Chondrocyte (in vitro differentiated cells): ENCODE measurements at regions not wholly inside any gene's neighbourhood (a gene's known extent, or its start where the extent isn't known, plus 50 kb on each side); places are given as distances from the start of the nearest gene placed in this dataset.

Source experiments
- DNase-seq: peaks from one replicate; pipeline ENCODE4 v3.0.0; 2021; ENCODE audit warnings: mixed read lengths, low spot score
- H3K27ac Mint-ChIP-seq: one replicate; pipeline ENCODE4 v1.8.0; 2021; ENCODE audit warnings: mild to moderate bottlenecking, moderate library complexity, mixed read lengths; ENCODE audit not compliant: unreplicated experiment
- H3K27me3 Mint-ChIP-seq: 2 replicates; pipeline ENCODE4 v1.8.0; 2021; ENCODE audit warnings: low read depth, mixed read lengths
- H3K36me3 Mint-ChIP-seq: 2 replicates; pipeline ENCODE4 v1.8.0; 2021; ENCODE audit warnings: low read depth, mixed read lengths
- H3K4me1 Mint-ChIP-seq: 2 replicates; pipeline ENCODE4 v1.8.0; 2021; ENCODE audit warnings: low read depth, mild to moderate bottlenecking, mixed read lengths
- H3K4me3 Mint-ChIP-seq: one replicate; pipeline ENCODE4 v1.8.0; 2021; ENCODE audit warnings: mild to moderate bottlenecking, moderate library complexity, mixed read lengths; ENCODE audit not compliant: unreplicated experiment
- H3K9me3 Mint-ChIP-seq: 2 replicates; pipeline ENCODE4 v1.8.0; 2021; ENCODE audit warnings: low read depth, mixed read lengths
- CTCF ChIP-seq: fragments of 200-600 bp; sonication (generic); IDR thresholded peaks from 2 replicates; pipeline ENCODE4 v1.5.0; 2021; ENCODE audit warnings: antibody characterized with exemption, mild to moderate bottlenecking, moderate library complexity

DNA sequence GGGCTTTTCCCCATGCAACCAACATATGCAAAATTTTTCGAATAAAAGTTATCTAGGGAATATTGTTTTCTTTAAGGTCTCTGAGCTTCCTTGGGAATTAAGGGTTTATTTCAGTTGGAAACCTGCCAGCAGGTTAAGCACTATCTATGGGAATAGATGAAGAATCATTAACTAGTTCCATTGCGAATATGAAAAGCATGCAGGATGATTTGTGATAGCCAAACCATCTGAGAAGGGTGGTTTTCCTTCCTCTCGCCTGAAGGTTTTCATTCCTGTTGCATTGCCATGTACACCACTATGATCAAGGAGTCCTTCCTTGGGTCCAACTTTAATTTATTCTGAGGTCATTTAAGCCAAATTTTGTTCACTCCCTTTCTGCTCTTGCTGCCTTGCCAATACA is 184.9 kb downstream of the NR2F2 start:
- Mint-ChIP-seq H3K27me3 (peaks cover 8% of the 10 kb centered on the region), H3K27ac (no peak overlapping the region)
- DNase-seq: no peak

DNA sequence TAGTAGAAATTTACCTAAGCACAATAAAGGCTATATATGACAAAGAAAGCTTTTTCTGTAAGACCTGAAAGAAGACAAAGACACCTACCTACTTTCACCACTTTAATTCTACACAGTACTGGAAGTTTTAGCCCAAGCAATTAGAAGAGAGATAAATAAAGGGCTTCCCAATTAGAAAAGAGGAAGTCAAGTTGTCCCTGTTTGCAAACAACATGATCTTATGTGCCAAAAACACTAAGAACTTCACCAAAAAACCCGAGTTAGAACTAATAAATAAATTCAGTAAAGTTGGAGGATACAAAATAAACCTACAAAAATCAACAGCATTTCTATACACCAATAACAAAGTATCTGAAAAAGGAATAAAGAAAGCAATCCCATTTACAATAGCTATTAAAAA is 190.9 kb downstream of the NR2F2 start:
- no peaks in the 10 kb centered on the region for H3K36me3 Mint-ChIP-seq
- no peak for DNase-seq
- no peak overlapping the region for H3K27ac Mint-ChIP-seq
- no peak overlapping the region for H3K4me3 Mint-ChIP-seq
- no peaks in the 10 kb centered on the region for H3K27me3 Mint-ChIP-seq
- H3K4me1 Mint-ChIP-seq: no peaks in the 10 kb centered on the region
- no peak for TF ChIP-seq CTCF
- H3K9me3 Mint-ChIP-seq: peaks cover 26% of the 10 kb centered on the region

More for the DNA sequence above, 184.9 kb downstream of the NR2F2 start:
- Mint-ChIP-seq H3K36me3 (no peaks in the 10 kb centered on the region), H3K4me1 (no peaks in the 10 kb centered on the region), H3K4me3 (no peak overlapping the region), H3K9me3 (peaks cover 8% of the 10 kb centered on the region)
- no peak for TF ChIP-seq CTCF

GRCh38 chr15:96524676-96525417 is 194.3 kb downstream of the NR2F2 start:
- no peaks in the 10 kb centered on the region for H3K4me1 Mint-ChIP-seq
- no peak for DNase-seq
- H3K36me3 Mint-ChIP-seq: no peaks in the 10 kb centered on the region
- peaks cover 18% of the 10 kb centered on the region for H3K9me3 Mint-ChIP-seq
- TF ChIP-seq CTCF: no peak
- H3K4me3 Mint-ChIP-seq: no peak overlapping the region
- no peaks in the 10 kb centered on the region for H3K27me3 Mint-ChIP-seq
- H3K27ac Mint-ChIP-seq: no peak overlapping the region

GRCh38 chr15:96535148-96535547 is 204.6 kb downstream of the NR2F2 start:
- Mint-ChIP-seq H3K9me3 (no peaks in the 10 kb centered on the region), H3K27ac (no peak overlapping the region), H3K27me3 (peaks cover 6% of the 10 kb centered on the region), H3K4me1 (no peaks in the 10 kb centered on the region), H3K36me3 (no peaks in the 10 kb centered on the region), H3K4me3 (no peak overlapping the region)
- DNase-seq: no peak
- TF ChIP-seq CTCF: no peak

DNA sequence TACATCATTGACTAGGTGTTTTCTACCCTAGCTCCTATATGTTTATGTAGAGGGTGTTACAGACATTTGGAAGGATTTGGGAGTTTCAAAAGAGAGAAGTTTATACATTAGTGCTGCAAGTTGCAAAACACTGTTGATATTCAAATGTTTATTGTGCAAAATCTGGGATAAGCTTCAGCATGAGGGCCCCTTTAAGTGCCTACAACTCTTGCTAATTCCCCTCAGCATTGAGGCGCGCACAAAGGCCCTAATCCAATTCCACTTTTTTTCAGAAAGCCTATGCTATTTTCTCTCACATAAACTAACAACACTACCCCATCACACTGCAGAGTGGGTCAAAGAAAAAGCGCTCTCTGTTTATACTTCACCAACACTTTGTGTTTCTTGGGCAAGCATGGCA is 208.0 kb downstream of the NR2F2 start:
- no peak for TF ChIP-seq CTCF
- Mint-ChIP-seq H3K36me3 (no peaks in the 10 kb centered on the region), H3K4me1 (no peaks in the 10 kb centered on the region), H3K4me3 (no peak overlapping the region), H3K27ac (no peak overlapping the region), H3K9me3 (no peaks in the 10 kb centered on the region), H3K27me3 (no peaks in the 10 kb centered on the region)
- no peak for DNase-seq
